Stimulated activated CD4-positive, alpha-beta T cell treated with anti-CD3 and anti-CD28 coated beads, Interleukin-15, amount 100 ng/mL, for 48 hours (primary cell): ENCODE measurements at regions not wholly inside any gene's neighbourhood (a gene's known extent, or its start where the extent isn't known, plus 50 kb on each side); places are given as distances from the start of the nearest gene placed in this dataset.

ENCODE experiments used
- DNase-seq, 2 donors: peaks; one replicate each; pipeline ENCODE4 v3.0.0-alpha.2; 2020; ENCODE audit warnings: low read depth in 2 of 2

DNA sequence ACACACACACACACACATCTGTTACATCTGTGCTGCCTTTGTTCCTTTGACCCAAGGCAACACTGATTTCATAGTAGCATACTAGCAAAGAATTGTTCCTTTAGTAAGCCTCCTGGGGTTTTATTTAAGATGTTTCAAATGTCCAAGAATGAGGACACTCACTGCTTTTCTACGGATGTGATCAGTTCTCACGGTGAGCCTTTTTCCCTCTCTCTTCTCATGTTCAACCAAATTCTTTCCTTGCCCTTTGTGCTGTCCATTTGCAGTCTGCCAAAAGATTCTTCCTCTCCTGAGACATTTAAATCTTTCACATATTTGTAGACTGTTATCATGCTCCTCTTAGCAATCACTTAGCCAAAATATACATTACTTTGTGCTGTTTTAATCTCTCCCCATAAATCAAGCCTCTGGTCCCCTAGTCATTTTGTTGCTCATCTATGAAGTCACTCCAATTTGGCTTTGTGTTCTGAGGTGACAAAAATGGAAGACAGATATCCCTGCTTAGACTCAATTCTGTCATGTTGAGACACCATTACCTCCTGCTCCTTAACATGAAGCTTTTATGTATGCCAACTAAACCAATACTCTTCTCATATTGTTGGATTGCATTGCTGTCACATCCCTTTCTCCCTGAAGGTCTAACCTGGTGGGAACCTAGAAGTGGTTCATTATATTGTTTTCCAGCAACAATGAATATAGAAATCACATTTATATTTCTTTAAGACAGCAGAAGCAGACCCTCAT lies 1605.3 kb upstream of the ACVR2A start:
- DNase-seq, result no peak

DNA sequence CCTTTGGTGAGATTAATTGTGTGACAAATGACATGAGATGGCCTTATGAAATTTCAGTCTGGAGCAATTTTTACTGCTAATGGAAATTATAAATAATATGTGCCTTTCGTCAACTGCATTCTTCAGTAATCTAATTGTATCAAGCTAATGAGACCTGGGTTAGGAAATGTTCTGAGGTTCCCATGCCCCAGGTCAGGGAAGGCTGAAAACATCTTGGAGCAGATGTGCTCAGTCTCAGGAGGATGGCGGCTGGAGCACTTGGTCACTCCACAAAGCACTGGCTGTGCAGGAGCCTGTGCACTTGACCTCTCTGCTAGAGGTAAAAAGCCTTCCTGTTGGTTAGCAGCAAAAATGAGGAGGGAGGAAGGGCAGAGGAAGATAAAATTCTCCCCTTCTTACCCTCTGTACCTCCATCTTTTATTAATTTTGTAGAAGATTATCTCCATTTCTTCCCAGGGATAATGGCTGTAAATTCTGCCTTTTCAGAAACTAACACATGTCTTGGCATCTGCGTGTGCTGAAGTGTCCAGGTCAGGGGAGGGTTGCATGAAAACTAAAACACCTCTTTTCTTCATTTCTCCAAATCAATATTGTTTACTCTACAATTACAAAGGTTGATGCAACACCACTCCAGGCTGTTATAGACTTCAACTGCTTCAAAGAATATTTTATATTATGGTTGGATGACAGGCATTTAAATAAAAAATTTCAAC lies 1606.4 kb upstream of the ACVR2A start:
- no peak for DNase-seq

DNA sequence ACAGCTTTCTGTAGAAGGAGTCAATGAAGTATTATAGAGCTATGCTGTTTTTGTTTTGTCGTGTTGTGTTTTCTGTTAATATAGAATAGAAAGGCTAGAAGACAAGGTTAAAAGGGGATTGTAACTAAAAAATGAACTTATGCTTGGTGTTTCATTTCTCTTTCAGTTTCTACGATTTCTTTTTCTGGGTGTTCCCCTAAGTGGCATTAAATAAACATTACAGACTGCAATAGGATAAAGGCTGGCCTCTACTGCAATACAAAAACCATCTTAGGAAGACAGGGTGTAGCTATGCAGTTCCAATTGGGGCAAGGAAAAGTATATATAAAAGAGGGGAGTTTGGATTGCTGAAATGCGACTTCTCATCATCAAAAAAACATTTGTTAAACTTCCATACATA lies 1609.7 kb upstream of the ACVR2A start:
- DNase-seq, result no peak

DNA sequence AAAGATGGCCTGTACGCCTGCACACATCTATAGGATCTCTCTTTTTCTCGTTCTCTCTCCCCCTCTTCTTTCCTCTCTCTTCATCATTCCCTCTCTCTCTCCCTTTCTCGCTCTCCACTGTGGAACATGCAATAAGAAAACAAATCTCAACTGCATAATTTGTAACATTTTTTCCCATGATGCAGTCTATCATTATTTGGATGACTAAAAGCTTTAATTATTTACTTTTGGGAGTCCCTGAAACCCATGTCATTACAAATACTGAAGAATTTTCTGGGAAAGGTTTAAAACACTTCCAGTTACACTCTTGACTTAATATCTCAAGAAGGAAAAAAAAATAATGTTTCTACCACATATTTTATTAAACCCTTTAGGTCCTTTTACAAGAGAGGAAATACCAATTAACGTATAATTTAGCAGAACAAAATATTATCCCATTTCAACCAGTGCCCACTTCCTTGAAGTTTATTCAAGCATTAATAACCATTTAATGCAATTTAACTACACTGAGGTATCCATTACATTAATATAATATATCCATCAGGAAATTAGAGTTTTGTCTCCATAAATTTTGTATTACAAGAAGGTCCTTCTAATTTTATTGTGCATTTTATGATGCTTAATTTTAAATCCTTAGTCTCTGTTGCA lies 1615.2 kb upstream of the ACVR2A start:
- DNase-seq, result no peak

DNA sequence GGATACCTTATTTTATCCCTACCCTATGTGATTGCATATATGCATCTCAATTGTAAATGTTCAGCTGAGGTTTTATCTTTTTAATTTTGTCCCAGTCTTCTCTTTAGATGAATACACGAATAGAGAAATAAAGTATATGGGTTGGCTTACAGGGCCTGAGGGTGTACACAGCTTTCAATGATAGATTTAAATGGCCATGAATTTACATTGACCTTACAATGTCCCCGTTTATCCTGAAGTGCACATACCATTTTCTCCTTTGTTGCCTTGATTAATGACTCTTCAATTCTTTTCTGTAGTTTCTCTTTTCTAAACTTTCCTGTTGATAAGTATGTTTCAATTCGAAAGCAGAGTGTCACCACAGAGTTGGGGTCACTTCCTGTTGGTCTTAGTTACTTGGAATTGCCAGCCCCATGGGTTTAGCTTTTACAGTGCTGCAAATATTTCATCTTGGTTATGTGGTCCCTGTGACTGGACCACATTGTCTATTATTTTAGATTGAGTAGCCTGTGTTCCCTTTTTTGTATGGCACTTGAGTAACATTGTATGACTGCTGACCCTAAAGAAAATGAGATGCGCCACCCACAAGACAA lies 1616.3 kb upstream of the ACVR2A start:
- no peak for DNase-seq

DNA sequence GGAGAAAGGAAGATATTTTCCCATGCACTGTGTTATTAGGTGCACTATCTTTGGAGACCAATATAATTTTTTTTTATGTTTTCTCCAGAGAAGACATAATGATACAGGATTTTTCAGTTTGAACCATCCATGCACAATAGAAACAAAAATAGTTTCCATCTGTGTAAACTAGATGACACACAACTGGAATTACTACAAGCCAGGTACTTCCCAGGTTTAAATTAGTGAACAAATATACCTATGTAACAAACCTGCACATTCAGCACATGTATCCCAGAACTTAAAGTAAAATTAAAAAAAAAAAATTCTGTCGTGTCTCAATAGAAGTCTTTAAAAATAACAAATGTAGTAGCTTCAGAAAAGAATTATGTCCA lies 1616.8 kb upstream of the ACVR2A start:
- DNase-seq, result no peak

DNA sequence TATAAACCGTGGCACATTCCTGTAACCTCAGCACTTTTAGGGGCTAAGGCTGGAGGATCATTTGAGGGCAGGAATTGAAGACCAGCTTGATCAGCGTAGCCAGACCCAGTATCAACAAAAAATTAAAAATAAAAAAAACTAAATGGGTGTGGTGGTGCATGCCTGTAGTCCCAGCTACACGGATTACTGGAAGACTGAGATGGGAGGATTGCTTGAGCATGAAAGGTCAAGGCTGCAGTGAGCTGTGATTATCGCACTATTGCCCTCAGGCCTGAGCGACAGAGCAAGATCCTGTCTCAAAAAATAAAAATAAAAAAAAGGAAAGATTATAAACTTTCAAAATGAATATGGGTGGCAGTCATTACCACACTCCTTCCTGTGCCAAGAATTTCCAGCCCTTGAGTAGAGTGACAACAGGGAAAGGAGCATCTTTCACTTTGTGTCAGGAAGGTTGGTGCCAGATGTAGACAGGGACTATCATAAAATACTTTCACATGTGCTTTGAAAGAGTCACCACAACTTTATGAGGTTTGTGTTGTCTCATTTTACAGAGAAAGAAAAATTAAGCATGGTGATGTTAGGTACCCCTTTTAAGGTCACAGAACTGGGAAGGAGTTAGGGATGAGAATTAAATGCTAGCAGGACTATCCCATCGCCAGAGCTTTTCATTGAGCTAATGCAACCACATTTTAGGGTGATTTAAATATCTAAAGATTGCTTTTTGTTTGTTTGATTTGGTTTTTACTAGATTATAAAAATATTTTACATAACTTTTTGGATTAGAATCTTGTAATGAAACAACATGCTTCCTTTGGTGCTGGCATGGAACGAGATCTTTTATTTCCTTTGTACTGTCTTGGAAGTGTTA lies 1617.4 kb upstream of the ACVR2A start:
- no peak for DNase-seq

DNA sequence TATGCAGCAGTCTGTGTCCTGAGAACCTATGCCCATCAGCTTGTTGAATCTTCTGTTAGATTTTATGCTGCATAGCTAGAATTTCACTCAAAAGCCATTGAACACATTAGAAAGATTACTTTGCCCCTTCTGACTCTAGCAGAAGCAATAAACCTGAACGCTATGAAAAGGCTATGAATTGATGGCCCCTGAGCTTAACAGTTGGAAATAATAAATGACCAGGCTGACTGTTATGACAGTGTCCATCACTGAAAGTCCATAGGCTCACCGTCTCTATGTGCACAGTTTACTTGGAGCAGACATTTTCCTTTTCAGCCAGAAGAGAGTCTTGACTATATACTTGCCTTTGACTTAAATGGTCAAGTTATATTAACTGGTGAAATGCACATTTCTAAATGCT lies 1618.8 kb upstream of the ACVR2A start:
- no peak for DNase-seq

DNA sequence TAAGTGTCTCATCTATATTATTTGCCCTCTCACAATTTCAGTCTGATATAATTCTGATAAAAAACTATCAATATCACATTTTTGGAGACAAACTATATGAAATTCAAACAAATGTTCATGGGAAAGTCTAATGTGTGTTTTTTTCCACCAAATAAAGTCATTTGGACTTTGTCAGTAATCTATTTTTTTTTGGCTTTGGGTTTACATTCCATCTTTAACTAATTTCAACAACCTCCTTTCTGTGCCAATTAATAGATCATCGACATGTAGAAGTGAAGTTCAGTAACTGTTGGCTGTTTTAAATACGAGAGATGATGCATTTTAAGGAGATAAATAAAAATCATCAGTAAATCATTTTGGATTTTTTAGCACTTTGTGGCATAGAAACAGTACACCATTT lies 1623.0 kb upstream of the ACVR2A start:
- DNase-seq, result no peak

DNA sequence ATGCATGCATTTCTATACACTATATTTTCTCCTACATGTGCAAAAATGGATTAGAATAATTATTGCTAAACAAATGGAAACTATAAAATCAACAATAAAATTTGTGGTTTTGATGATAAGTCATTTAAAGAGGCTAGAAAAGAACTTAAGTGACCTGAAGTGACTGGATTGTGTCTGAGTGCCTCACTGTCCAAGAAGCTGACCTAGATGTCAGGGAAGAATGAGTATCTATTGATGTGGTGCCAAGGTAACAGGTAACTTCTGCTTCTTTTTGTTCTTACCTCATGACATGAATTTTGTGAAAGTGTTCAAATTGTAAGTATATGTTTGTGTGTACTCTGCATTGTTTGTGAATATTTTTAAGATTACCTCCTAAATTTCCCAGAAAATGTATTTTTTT lies 1623.9 kb upstream of the ACVR2A start:
- DNase-seq, result no peak

DNA sequence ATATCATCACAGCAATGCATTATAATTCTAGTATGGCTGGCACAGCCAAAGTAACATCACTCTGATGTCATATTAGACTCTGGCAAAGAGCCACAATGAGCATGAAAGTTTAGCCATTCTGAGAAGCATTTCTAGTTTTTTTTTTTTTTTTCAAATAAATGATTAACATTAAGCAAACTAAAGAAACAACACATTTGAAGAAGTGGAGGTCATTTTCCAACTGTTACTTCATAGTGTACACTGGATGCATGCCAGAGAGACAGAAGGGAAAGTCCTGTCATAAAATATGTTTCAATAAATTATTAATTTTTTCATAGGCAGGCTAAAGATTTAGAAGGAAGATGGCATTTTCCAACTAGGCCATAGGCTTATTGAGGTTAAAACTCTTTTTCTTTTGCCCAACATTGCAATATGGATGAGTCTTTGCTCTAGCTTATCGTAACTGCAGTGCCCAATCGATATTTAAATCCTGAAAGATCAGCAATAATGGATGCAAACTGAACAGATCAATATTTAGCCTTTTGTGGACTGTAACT lies 1630.4 kb upstream of the ACVR2A start:
- DNase-seq, result no peak

DNA sequence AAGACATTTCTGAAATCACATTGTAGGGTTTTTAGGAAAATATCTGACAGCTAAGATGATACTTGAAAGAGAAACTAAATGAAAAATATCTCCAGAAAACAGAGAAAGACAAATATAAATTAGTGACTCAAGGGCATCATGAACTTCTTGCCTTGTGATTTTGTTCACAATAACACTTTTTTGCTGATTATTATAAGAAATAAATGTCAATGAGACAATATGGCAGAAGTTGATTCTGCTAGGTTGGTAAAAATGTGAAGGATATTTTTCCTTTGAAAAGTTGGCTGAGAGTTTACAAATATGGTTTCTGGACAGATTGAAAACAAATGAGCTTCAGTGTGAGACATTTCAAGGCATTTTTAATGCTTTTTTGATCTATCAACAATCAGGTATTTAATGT lies 1631.2 kb upstream of the ACVR2A start:
- no peak for DNase-seq

DNA sequence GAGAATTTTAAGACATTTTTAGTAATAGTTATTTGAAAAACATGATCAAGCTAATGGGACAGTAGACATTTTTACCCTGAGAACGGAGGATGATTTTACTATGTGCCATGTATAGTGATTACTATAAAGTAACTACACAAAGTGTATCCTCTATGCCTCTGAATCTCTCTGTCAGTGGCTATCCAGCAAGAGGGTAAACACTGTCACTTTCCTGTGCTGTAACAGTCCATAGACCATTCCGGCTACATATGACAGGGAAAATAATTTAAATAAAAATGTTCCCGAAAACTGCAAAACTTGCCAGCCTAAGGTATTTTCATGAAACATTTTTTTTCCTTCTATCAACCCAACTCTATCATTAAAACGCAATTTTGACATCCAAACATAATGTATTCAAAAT lies 1632.2 kb upstream of the ACVR2A start:
- DNase-seq, result no peak

DNA sequence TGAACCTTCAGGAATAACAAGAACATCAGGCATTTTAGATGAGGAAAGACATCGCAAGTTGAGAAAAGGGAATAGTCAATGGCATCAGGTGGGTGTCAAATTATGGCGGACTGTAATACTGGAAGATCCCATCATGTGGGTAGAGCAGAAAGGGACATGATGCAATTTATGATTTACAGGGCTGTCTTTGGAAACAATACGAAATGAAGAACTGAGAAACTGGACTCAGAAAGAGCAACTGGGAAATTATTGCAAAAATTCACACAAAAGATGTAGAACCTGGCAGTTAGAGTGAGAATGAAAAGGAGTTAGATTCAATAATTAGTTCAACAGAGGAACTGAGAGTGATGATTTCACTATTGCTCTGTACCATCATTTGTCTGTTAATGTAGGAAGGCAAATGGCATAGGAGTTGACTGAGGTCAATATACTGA lies 1635.0 kb upstream of the ACVR2A start:
- DNase-seq, result no peak

DNA sequence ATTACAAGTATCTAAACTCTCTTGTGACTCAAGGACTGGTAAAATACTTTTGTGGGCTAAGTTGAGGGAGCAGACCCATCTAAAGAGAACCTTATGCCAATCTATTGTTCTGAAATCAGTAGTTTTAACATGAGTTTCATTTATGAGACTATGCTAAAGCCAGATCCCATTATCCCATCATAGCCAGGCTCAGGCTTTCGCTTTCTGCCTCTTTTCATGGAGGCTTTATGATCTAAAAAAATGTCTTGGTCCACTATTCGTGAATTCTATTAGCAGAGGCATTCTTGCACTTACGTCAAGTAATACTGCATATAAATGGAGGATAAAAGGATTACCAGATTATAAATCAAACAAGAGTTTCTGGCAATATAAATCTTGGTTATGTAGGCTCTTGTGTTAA lies 1636.9 kb upstream of the ACVR2A start:
- no peak for DNase-seq

DNA sequence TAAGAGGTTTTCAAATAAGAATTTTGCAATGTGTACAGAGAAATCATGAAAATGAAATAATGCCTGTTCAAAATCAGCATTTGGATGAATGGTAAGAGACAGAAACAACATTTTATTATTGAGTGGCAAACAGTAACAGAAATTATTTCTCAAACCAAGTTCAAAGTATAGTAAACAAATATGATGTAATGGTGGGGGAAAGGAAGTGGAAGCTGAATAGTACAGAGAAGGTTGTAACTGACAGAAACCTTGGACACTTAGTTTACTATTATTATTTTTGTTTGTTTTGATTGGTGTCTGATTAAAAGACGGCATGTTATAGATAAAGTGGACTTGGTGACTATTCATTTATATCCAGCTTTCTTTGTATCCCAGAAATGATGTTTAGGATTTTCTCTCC lies 1637.4 kb upstream of the ACVR2A start:
- no peak for DNase-seq

DNA sequence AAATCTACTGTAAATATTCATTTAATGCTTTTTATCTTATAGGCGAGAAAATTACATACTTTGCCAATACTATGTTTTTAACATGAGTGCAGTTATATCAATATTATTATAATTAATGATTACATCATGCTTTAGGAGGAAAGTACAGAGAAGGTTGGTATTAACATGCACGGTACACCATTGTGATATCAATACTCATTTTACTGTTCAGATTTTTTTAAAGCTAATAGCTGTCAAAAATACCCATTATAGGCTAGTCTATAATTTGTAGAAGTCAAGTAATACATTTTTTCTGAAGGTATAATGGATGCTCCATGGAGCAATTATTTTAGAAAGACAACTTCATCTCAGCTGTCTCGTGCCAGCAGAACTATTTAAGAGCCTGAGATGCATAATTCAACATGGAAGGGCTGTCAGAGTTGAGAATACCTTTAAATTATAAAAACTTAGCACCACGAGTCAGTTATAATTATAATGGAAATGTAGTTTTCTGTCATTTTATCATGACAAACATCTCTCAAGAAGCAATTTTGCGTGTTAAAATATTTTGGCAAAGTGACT lies 1641.7 kb upstream of the ACVR2A start:
- no peak for DNase-seq

DNA sequence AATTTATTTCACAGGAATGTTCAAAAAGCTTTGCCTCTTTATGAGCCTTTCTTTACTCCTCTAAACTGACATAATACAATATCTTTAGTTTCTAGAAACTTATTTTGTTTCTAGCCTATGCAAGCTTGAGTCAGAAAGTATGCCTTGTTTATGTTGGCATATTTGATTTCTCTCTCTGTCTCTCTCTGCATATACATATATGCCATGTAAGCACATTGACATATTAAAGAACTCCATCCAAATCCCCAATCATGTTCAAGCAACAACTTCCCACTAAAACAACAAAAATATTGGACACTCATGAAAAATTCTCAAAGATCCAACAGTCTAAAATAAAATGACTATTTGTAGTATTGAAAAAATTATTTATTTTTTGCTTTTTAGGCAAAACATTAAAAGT lies 1651.2 kb upstream of the ACVR2A start:
- DNase-seq, result no peak

DNA sequence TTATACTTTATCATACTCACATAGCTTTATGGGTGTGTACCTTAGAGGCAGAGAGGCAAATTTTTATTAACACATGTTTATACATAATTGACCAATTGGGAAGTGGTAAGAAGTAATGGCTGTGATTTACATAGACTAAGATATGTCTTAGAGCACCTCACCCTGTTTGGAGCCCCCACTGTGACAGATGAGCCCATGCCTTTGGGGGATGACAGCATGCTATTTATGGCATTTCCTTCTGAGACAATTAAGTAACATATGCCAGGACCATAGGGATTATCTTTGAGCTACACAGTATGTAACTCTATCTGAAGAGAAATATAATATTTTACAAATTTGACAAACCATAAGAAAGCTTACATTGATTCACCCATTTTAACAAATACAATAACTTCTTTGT lies 1655.3 kb upstream of the ACVR2A start:
- no peak for DNase-seq

DNA sequence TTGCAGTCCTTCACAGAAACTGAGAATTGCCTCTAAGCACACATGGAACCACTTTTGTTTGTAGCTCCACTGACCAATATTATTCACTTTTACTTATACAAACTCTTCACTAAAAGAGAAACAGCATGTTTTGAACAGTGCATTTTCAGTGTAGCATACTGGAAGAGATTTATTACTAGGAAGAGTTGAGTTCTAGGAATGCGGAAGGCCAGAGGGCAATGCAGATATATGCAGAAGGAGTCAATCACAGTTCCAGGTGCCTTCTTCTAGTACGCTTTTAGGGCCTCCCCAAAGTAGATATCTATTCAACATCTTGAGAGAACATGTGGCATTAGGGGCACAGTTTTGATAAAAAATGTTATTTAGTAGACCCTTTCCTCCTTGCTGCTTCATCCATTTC lies 1654.0 kb upstream of the ZEB2 start:
- DNase-seq, result no peak

DNA sequence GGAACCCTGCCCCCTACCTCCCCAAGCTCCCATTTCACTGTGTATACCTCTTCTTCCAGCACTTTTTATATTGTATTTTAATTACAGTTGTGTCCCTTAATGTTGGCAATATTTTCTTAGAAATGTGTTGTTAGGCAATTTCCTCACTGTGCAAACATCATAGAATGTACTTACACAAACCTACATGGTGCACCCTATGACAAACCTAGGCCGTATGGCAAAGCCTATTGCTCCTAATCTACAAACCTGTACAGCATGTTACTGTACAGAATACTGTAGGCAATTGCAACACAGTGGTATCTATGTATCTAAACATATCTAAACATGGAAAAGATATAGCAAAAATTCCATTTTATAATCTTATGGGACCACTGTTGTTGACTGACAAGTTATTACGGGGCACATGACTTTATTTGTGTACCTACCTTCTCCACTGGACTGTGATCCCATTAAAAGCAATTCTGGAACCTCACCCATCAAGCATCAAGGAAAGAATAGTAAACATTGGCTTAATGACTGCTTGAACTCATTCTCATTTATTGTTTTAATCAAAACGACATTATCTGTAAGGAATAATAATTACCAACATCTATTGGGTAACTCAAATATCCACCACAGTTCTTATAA lies 1641.5 kb upstream of the ZEB2 start:
- no peak for DNase-seq
